HG03045 (cell line): ENCODE measurements at regions not wholly inside any gene's neighbourhood (a gene's known extent, or its start where the extent isn't known, plus 50 kb on each side); places are given as distances from the start of the nearest gene placed in this dataset.
"Not testable (repeated sequence)": the region's sequence is repeated elsewhere in the genome, so short reads cannot be mapped to it uniquely, and the experiment has no call there.

Experiments
- ATAC-seq: cut with Tn5 transposase; IDR thresholded peaks from one replicate; pipeline ENCODE4 v1.9.1; 2021; ENCODE audit warnings: mild to moderate bottlenecking, moderate library complexity; ENCODE audit not compliant: unreplicated experiment

DNA sequence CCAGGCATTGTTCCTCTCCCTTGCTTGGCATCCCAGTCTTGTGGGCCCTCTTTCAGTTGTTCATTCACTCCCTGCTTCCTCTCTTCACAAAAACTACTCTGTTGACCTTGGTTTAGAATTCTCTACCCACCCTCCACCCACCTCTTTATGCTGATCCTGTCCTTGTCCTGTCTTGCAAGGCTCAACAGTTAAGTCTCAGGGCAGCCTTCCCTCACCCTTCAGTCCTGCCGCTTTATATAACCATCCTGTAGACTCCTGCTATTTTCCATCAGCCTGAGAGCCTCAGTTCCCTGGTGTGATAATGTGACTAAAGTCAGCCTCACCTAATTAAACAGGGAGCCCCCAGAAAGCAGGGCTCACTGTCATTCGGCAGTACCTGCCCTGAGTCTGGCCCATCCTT lies 1763.0 kb downstream of the SPATA31A7 start:
- ATAC-seq: not testable (repeated sequence)
